Common myeloid progenitor, CD34-positive (primary cell): ENCODE measurements at regions not wholly inside any gene's neighbourhood (a gene's known extent, or its start where the extent isn't known, plus 50 kb on each side); places are given as distances from the start of the nearest gene placed in this dataset.
"Not testable (repeated sequence)": the region's sequence is repeated elsewhere in the genome, so short reads cannot be mapped to it uniquely, and the experiment has no call there.

Experiments
- CTCF ChIA-PET: fragments of 350-600 bp; sonication (Branson Sonifier 250); formaldehyde crosslinking; loops from one replicate; lab custom pipeline; 2021; ENCODE audit warnings: antibody characterized with exemption; lab: Charles Lee
- POLR2A ChIA-PET: fragments of 350-600 bp; sonication (Branson Sonifier 250); formaldehyde crosslinking; loops from one replicate; lab custom pipeline; 2021; ENCODE audit warnings: antibody characterized with exemption; lab: Charles Lee
- DNase-seq, 3 donors: peaks; one replicate each; pipeline versions ENCODE4 v3.0.0 to v3.0.0-alpha.2; 2013
- H3K27ac ChIP-seq, 2 experiments: 1 replicate in 1 of 2; 2 replicates in 1 of 2; pipeline ENCODE4 v1.7.0; 2013; ENCODE audit warnings: inconsistent platforms in 2 of 2, low read length in 2 of 2, mild to moderate bottlenecking in 2 of 2, low read depth in 1 of 2, moderate library complexity in 1 of 2; ENCODE audit not compliant: severe bottlenecking in 2 of 2, insufficient read depth in 1 of 2, poor library complexity in 1 of 2
- H3K27me3 ChIP-seq, 5 experiments: replicated peaks in 2 of 5; 1 replicate in 3 of 5; 2 replicates in 2 of 5; pipeline versions ENCODE4 v1.6.1 to v1.7.0; 2013; ENCODE audit warnings: low read length in 4 of 5, mild to moderate bottlenecking in 2 of 5, moderate library complexity in 2 of 5, inconsistent platforms in 1 of 5; ENCODE audit not compliant: insufficient read depth in 5 of 5, control insufficient read depth in 4 of 5
- H3K36me3 ChIP-seq, 4 experiments: 1 replicate in 2 of 4; 2 replicates in 2 of 4; pipeline versions ENCODE4 v1.6.1 to v1.7.0; 2013; ENCODE audit warnings: low read length in 3 of 4, control low read depth in 1 of 4, mild to moderate bottlenecking in 1 of 4; ENCODE audit not compliant: control insufficient read depth in 4 of 4, insufficient read depth in 4 of 4
- H3K4me1 ChIP-seq, 4 experiments: 1 replicate in 3 of 4; 2 replicates in 1 of 4; pipeline versions ENCODE4 v1.6.1 to v1.7.1; 2013; ENCODE audit warnings: low read length in 3 of 4, mild to moderate bottlenecking in 3 of 4, control low read depth in 1 of 4, inconsistent platforms in 1 of 4, moderate library complexity in 1 of 4; ENCODE audit not compliant: control insufficient read depth in 4 of 4, insufficient read depth in 4 of 4; ENCODE audit errors: control extremely low read depth in 1 of 4
- H3K4me3 ChIP-seq, 7 experiments: 1 replicate in 4 of 7; 2 replicates in 3 of 7; pipeline versions ENCODE4 v1.5.1 to v1.7.0; 2013; ENCODE audit warnings: mild to moderate bottlenecking in 7 of 7, low read length in 6 of 7, moderate library complexity in 6 of 7, inconsistent platforms in 2 of 7, low read depth in 2 of 7, control low read depth in 1 of 7; ENCODE audit not compliant: insufficient read depth in 4 of 7, control insufficient read depth in 1 of 7; ENCODE audit errors: extremely low read depth in 1 of 7
- H3K9me3 ChIP-seq, 5 experiments: 1 replicate in 4 of 5; 2 replicates in 1 of 5; pipeline versions ENCODE4 v1.6.1 to v1.7.1; 2013; ENCODE audit warnings: low read length in 4 of 5, mild to moderate bottlenecking in 2 of 5, inconsistent platforms in 1 of 5, low read depth in 1 of 5, moderate library complexity in 1 of 5; ENCODE audit not compliant: control insufficient read depth in 4 of 5, insufficient read depth in 2 of 5; ENCODE audit errors: control extremely low read depth in 1 of 5
- WGBS: methylation state at CpG from one replicate; pipeline ENCODE4 v1.1.5; 2013; ENCODE audit not compliant: insufficient coverage; 5-methylcytosine and 5-hydroxymethylcytosine counted together

DNA sequence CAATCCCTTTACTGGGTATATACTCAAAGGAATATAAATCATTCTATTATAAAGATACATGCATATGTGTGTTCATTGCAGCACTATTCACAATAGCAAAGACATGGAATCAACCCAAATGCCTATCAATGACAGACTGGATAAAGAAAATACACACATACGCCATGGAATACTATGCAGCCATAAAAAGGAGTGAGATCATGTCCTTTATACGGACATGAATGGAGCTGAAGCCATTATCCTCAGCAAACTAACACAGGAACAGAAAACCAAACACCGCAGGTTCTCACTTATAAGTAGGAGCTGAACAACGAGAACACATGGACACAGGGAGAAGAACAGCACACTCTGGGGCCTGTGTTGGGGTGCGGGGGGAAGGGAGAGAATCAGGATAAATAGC lies 133.7 kb upstream of the CALCR start:
- CTCF ChIA-PET, H3K4me1 ChIP-seq, DNase-seq, H3K4me3 ChIP-seq, H3K9me3 ChIP-seq, H3K36me3 ChIP-seq, H3K27ac ChIP-seq, POLR2A ChIA-PET: not testable (repeated sequence)
- peaks cover 0 to 11% (median 2%) of the 10 kb centered on the region in 5 experiments for H3K27me3 ChIP-seq
- 86% methylated on average over 4 of the region's 5 CpGs for WGBS

DNA sequence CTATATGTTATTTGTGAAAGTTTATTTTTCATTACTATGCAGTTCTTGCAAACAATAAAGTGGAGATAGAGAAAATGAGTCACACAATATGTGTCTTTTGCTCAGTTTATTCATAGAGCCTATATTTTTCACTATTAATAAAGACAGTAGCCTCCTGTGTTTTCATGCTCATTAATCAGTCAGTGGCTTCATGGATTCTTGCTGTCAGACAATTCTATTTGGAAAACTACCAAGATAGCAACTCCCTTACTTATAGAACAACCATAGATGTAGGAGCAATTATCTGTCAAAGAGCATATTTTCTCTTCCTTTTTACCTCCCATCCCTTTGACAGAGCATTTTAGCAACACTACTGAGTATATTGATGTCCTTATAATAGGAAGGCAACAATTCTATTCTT lies 132.7 kb upstream of the CALCR start:
- H3K36me3 ChIP-seq: no peaks in the 10 kb centered on the region
- no peak for DNase-seq
- no peak overlapping the region for H3K27ac ChIP-seq
- no peaks in the 10 kb centered on the region for H3K9me3 ChIP-seq
- ChIA-PET CTCF (no interaction called here), POLR2A (no interaction called here)
- peaks cover 0 to 3% (median 0%) of the 10 kb centered on the region in 5 experiments for H3K27me3 ChIP-seq
- no peaks in the 10 kb centered on the region for H3K4me1 ChIP-seq
- no peak overlapping the region for H3K4me3 ChIP-seq

DNA sequence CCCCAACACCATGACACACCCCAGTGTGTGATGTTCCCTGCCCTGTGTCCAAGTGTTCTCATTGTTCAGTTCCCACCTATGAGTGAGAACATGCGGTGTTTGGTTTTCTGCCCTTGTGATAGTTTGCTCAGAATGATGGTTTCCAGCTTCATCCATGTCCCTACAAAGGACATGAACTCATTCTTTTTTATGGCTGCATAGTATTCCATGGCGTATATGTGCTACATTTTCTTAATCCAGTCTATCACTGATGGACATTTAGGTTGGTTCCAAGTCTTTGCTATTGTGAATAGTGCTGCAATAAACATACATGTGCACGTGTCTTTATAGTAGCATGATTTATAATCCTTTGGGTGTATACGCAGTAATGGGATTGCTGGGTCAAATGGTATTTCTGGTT lies 131.6 kb upstream of the CALCR start:
- DNase-seq, H3K9me3 ChIP-seq, H3K4me1 ChIP-seq, H3K4me3 ChIP-seq, H3K27ac ChIP-seq, H3K36me3 ChIP-seq, H3K27me3 ChIP-seq, POLR2A ChIA-PET: not testable (repeated sequence)
- 100% methylated on average over 1 of the region's 4 CpGs for WGBS
- CTCF ChIA-PET: interaction anchor here (1.0 kb wide), 1 partner anchor 10 kb away, joined by 3 read pairs; no protein-coding TSS in a partner anchor

DNA sequence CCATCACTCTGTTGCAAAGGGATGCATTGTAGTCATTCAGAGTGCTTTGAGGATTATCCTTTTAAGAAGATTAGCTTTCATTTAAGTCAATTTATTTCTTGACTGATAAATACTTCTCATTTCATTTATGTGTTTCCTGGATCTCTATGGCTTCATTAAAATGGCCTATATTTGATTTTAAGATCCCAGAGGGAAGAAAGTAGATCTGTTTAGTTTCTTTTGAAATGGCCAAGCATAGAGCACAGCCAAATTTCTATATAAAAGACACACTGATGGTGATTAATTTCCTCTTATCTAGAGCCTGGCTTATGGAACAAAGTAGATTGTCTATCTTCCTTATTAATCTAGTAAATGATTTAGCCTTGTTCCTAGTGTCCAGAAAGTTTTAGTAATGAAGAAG lies 129.7 kb upstream of the CALCR start:
- CTCF ChIA-PET: interaction anchor here (1.4 kb wide), 1 partner anchor 11 kb away, joined by 3 read pairs; no protein-coding TSS in a partner anchor
- POLR2A ChIA-PET: no interaction called here
- no peak for DNase-seq

DNA sequence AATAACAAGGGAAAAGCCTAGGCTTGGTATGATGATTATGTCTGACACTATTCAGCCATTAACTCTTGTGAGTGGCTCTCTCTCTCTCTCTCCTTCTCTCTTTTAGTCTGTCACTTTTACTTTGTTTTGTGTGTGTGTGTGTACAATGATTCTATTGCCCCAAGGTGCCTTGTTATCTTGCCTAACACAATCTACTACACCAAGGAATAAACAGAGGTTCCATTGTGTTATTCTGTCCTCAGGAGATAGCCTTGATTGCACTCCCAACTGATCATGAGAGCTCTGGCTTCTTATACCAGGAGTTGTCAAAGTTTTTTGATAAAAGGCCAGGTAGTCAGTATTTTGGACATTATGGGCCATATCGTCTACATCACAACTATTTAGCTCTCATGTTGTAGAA lies 123.4 kb upstream of the CALCR start:
- DNase-seq: no peak
- Histone ChIP-seq H3K4me3 (no peak overlapping the region), H3K9me3 (no peaks in the 10 kb centered on the region), H3K4me1 (no peaks in the 10 kb centered on the region), H3K27ac (no peak overlapping the region), H3K27me3 (no peaks in the 10 kb centered on the region), H3K36me3 (no peaks in the 10 kb centered on the region)
- ChIA-PET CTCF (no interaction called here), POLR2A (no interaction called here)
- WGBS: no CpG with 5 or more reads among the region's 1 CpG

More for the DNA sequence above, 129.7 kb upstream of the CALCR start:
- H3K4me3 ChIP-seq: no peak overlapping the region
- H3K36me3 ChIP-seq: no peaks in the 10 kb centered on the region
- no peaks in the 10 kb centered on the region for H3K4me1 ChIP-seq
- no peak overlapping the region for H3K27ac ChIP-seq
- no peaks in the 10 kb centered on the region for H3K27me3 ChIP-seq
- H3K9me3 ChIP-seq: no peaks in the 10 kb centered on the region

DNA sequence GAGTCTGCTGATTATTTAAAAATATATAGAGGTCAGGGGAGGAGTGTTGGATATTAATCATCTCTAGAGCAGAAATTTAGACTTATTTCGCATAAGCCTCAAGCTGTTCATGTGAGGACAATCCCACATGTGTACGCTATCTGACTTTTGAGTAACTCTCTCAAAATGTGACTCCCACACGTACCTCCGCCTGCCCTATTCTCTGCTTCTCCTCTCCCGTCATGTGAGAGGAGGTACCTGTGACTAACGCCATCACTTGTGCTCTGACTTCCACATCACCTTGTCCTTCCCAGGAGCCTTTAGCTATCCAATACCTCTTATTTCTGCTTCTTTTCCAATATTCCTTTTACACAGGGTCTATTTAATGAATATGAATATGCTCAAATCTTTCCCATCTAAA lies 119.3 kb upstream of the CALCR start:
- no peaks in the 10 kb centered on the region for H3K27me3 ChIP-seq
- no peak for DNase-seq
- over 99% methylated on average over 6 of the region's 6 CpGs for WGBS
- no peaks in the 10 kb centered on the region for H3K4me1 ChIP-seq
- no peaks in the 10 kb centered on the region for H3K36me3 ChIP-seq
- no peaks in the 10 kb centered on the region for H3K9me3 ChIP-seq
- no peak overlapping the region for H3K27ac ChIP-seq
- H3K4me3 ChIP-seq: no peak overlapping the region
- POLR2A ChIA-PET: no interaction called here
- CTCF ChIA-PET: no interaction called here

DNA sequence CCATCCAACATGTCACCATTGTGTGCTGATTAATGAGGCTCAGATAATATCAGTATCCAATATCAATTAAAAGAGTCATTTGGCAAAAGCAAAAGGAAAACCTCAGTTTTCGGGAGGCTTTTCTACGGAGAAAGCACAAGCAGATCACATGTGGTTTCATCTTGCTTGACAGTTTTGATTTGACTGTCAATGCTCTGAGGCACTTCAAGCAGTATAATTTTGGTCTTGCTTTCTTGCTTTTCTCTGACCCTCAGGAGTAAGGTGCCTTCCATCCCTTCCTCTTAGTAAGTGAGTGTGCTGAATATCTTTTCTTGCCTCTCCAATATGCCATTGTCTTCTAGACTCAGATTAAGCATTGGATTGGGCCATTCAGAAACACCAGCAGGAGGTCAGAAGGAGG lies 115.5 kb upstream of the CALCR start:
- Histone ChIP-seq H3K36me3 (no peaks in the 10 kb centered on the region), H3K4me3 (no peak overlapping the region), H3K4me1 (no peaks in the 10 kb centered on the region), H3K9me3 (no peaks in the 10 kb centered on the region), H3K27ac (no peak overlapping the region), H3K27me3 (no peaks in the 10 kb centered on the region)
- WGBS: 90% methylated on average over 2 of the region's 2 CpGs
- ChIA-PET CTCF (no interaction called here), POLR2A (no interaction called here)
- DNase-seq: no peak
